Mesenchymal stem cell (in vitro differentiated cells and primary cell): ENCODE measurements at regions not wholly inside any gene's neighbourhood (a gene's known extent, or its start where the extent isn't known, plus 50 kb on each side); places are given as distances from the start of the nearest gene placed in this dataset.

Experiments
- DNase-seq: peaks from one replicate; pipeline ENCODE4 v3.0.0-alpha.2; 2013
- H2AFZ ChIP-seq: one replicate; pipeline ENCODE4 v1.6.1; 2013; ENCODE audit warnings: low read depth, mild to moderate bottlenecking, control low read depth, inconsistent platforms, low read length, moderate library complexity
- H2AK5ac ChIP-seq: 2 replicates; pipeline ENCODE4 v1.6.1; 2013; ENCODE audit warnings: low read length, moderate library complexity, mild to moderate bottlenecking, inconsistent platforms; ENCODE audit not compliant: severe bottlenecking
- H2BK120ac ChIP-seq: one replicate; pipeline ENCODE4 v1.6.1; 2013; ENCODE audit warnings: low read depth, mild to moderate bottlenecking, inconsistent platforms, low read length, moderate library complexity
- H2BK12ac ChIP-seq, 2 experiments: one replicate each; pipeline ENCODE4 v1.6.1; 2013; ENCODE audit warnings: inconsistent platforms in 2 of 2, low read length in 2 of 2, mild to moderate bottlenecking in 2 of 2, moderate library complexity in 2 of 2, control low read depth in 1 of 2
- H2BK15ac ChIP-seq: one replicate; pipeline ENCODE4 v1.6.1; 2013; ENCODE audit warnings: mild to moderate bottlenecking, low read depth, inconsistent platforms; ENCODE audit not compliant: poor library complexity, severe bottlenecking
- H2BK5ac ChIP-seq: 2 replicates; pipeline ENCODE4 v1.6.1; 2013; ENCODE audit warnings: low read depth, mild to moderate bottlenecking, low read length, control low read depth, inconsistent platforms; ENCODE audit not compliant: poor library complexity, severe bottlenecking
- H3K14ac ChIP-seq, 2 experiments: one replicate each; pipeline ENCODE4 v1.6.1; 2013; ENCODE audit warnings: inconsistent platforms in 2 of 2, low read length in 2 of 2, control low read depth in 1 of 2, mild to moderate bottlenecking in 1 of 2, moderate library complexity in 1 of 2
- H3K18ac ChIP-seq, 2 experiments: one replicate each; pipeline ENCODE4 v1.6.1; 2013; ENCODE audit warnings: inconsistent platforms in 2 of 2, low read length in 2 of 2, control low read depth in 1 of 2, low read depth in 1 of 2, mild to moderate bottlenecking in 1 of 2
- H3K23ac ChIP-seq, 2 experiments: one replicate each; pipeline ENCODE4 v1.6.1; 2013; ENCODE audit warnings: inconsistent platforms in 2 of 2, low read length in 2 of 2, mild to moderate bottlenecking in 2 of 2, moderate library complexity in 2 of 2, control low read depth in 1 of 2
- H3K27ac ChIP-seq: 2 replicates; pipeline ENCODE4 v1.5.1; 2013; ENCODE audit warnings: mild to moderate bottlenecking, moderate library complexity, low read length, control low read depth, inconsistent platforms; ENCODE audit not compliant: poor library complexity, severe bottlenecking
- H3K27me3 ChIP-seq, 2 experiments: 2 replicates each; pipeline versions ENCODE4 v1.6.1 to v1.7.0; 2013; ENCODE audit warnings: low read length in 2 of 2, mild to moderate bottlenecking in 2 of 2, moderate library complexity in 2 of 2, control low read depth in 1 of 2, inconsistent platforms in 1 of 2; ENCODE audit not compliant: control insufficient read depth in 1 of 2, insufficient read depth in 1 of 2
- H3K36me3 ChIP-seq, 2 experiments: 2 replicates each; pipeline versions ENCODE4 v1.6.1 to v1.7.0; 2013; ENCODE audit warnings: low read length in 2 of 2, control low read depth in 1 of 2, inconsistent platforms in 1 of 2, low read depth in 1 of 2, mild to moderate bottlenecking in 1 of 2; ENCODE audit not compliant: insufficient read depth in 2 of 2, control insufficient read depth in 1 of 2
- H3K4ac ChIP-seq, 2 experiments: one replicate each; pipeline ENCODE4 v1.6.1; 2013; ENCODE audit warnings: inconsistent platforms in 2 of 2, low read length in 2 of 2, mild to moderate bottlenecking in 2 of 2, moderate library complexity in 2 of 2, control low read depth in 1 of 2, low read depth in 1 of 2
- H3K4me1 ChIP-seq: 2 replicates; pipeline ENCODE4 v1.6.1; 2013; ENCODE audit warnings: low read depth, low read length, control low read depth; ENCODE audit not compliant: control insufficient read depth, insufficient read depth
- H3K4me2 ChIP-seq: 2 replicates; pipeline ENCODE4 v1.6.1; 2013; ENCODE audit warnings: low read length, mild to moderate bottlenecking, inconsistent platforms; ENCODE audit not compliant: poor library complexity, severe bottlenecking
- H3K4me3 ChIP-seq, 2 experiments: 2 replicates each; pipeline versions ENCODE4 v1.5.1 to v1.7.0; 2013; ENCODE audit warnings: low read length in 2 of 2, mild to moderate bottlenecking in 2 of 2, control low read depth in 1 of 2, low read depth in 1 of 2; ENCODE audit not compliant: insufficient read depth in 1 of 2
- H3K79me1 ChIP-seq: replicated peaks from 2 replicates; pipeline ENCODE4 v1.6.1; 2013; ENCODE audit warnings: mild to moderate bottlenecking, control low read depth, low read length, inconsistent platforms; ENCODE audit not compliant: poor library complexity, severe bottlenecking
- H3K9ac ChIP-seq: 2 replicates; pipeline ENCODE4 v1.7.0; 2013; ENCODE audit warnings: mild to moderate bottlenecking, low read length, moderate library complexity
- H3K9me3 ChIP-seq: 2 replicates; pipeline ENCODE4 v1.7.0; 2013; ENCODE audit warnings: mild to moderate bottlenecking, low read length; ENCODE audit not compliant: control insufficient read depth
- H4K8ac ChIP-seq: one replicate; pipeline ENCODE4 v1.6.1; 2013; ENCODE audit warnings: inconsistent platforms, mild to moderate bottlenecking, low read length, moderate library complexity
- H4K91ac ChIP-seq: one replicate; pipeline ENCODE4 v1.6.1; 2013; ENCODE audit warnings: mild to moderate bottlenecking, low read length, inconsistent platforms
- WGBS: methylation state at CpG from one replicate; pipeline ENCODE4 v1.1.7; 2013; ENCODE audit warnings: mixed read lengths; 5-methylcytosine and 5-hydroxymethylcytosine counted together

GRCh38 chr5:34516166-34516565, 140.0 kb upstream of the RAI14 start:
- no peak overlapping the region for H2BK5ac ChIP-seq
- H3K4me2 ChIP-seq: no peak overlapping the region
- no peak overlapping the region for H3K4ac ChIP-seq
- no peak overlapping the region for H2BK12ac ChIP-seq
- no peak overlapping the region for H2AK5ac ChIP-seq
- no peak overlapping the region for H3K9ac ChIP-seq
- H3K14ac ChIP-seq: no peak overlapping the region
- H3K18ac ChIP-seq: no peak overlapping the region
- no peak overlapping the region for H2AFZ ChIP-seq
- H3K36me3 ChIP-seq: no peaks in the 10 kb centered on the region
- no peak overlapping the region for H4K8ac ChIP-seq
- H2BK120ac ChIP-seq: no peak overlapping the region
- WGBS: 100% methylated on average over 1 of the region's 1 CpG
- H3K23ac ChIP-seq: no peak overlapping the region
- H3K4me3 ChIP-seq: no peak overlapping the region
- no peak for DNase-seq
- no peak overlapping the region for H3K27ac ChIP-seq
- peaks cover 3% of the 10 kb centered on the region for H3K4me1 ChIP-seq
- no peaks in the 10 kb centered on the region for H3K79me1 ChIP-seq
- H3K27me3 ChIP-seq: no peaks in the 10 kb centered on the region
- no peaks in the 10 kb centered on the region for H3K9me3 ChIP-seq
- no peak overlapping the region for H2BK15ac ChIP-seq
- no peak overlapping the region for H4K91ac ChIP-seq

GRCh38 chr5:34516686-34517085, 139.4 kb upstream of the RAI14 start:
- Histone ChIP-seq H3K4me3 (no peak overlapping the region), H3K36me3 (no peaks in the 10 kb centered on the region), H3K14ac (no peak overlapping the region), H3K27me3 (no peaks in the 10 kb centered on the region), H3K4me1 (peaks cover 3% of the 10 kb centered on the region), H3K23ac (no peak overlapping the region), H2AK5ac (no peak overlapping the region), H3K4me2 (no peak overlapping the region), H2BK120ac (no peak overlapping the region), H2BK5ac (no peak overlapping the region), H3K9ac (no peak overlapping the region), H3K79me1 (no peaks in the 10 kb centered on the region), H2BK12ac (peak overlapping the region in 1 of 2 experiments; percentile 59), H4K91ac (no peak overlapping the region), H3K4ac (no peak overlapping the region), H2BK15ac (no peak overlapping the region), H3K27ac (no peak overlapping the region), H3K18ac (no peak overlapping the region), H4K8ac (no peak overlapping the region), H2AFZ (no peak overlapping the region), H3K9me3 (no peaks in the 10 kb centered on the region)
- DNase-seq: peak; percentile 77
- WGBS: 37% methylated on average over 6 of the region's 6 CpGs

- H3K23ac ChIP-seq: no peak overlapping the region
- H3K9me3 ChIP-seq: no peaks in the 10 kb centered on the region
- H3K4me3 ChIP-seq: no peak overlapping the region
- no peak overlapping the region for H3K18ac ChIP-seq
- no peak overlapping the region for H2BK15ac ChIP-seq
- H3K4ac ChIP-seq: no peak overlapping the region
- no peak overlapping the region for H2AFZ ChIP-seq
- no peak overlapping the region for H4K8ac ChIP-seq
- H3K79me1 ChIP-seq: no peaks in the 10 kb centered on the region
- no peak overlapping the region for H3K9ac ChIP-seq
- no peak overlapping the region for H3K27ac ChIP-seq
- no peaks in the 10 kb centered on the region for H3K36me3 ChIP-seq
- H3K4me1 ChIP-seq: peaks cover 3% of the 10 kb centered on the region
- H2BK120ac ChIP-seq: no peak overlapping the region
- WGBS: 2% methylated on average over 2 of the region's 2 CpGs
- H2AK5ac ChIP-seq: no peak overlapping the region
- H4K91ac ChIP-seq: no peak overlapping the region
- no peak overlapping the region for H3K14ac ChIP-seq
- H3K27me3 ChIP-seq: no peaks in the 10 kb centered on the region
- peak; percentile 79 for DNase-seq
- H3K4me2 ChIP-seq: no peak overlapping the region
- H2BK5ac ChIP-seq: no peak overlapping the region
- H2BK12ac ChIP-seq: no peak overlapping the region
Measured at GRCh38 chr5:34517249-34517648, 138.9 kb upstream of the RAI14 start.

GRCh38 chr5:34519489-34520220, 136.5 kb upstream of the RAI14 start:
- Histone ChIP-seq H3K4me2 (no peak overlapping the region), H2AFZ (no peak overlapping the region), H3K23ac (no peak overlapping the region), H4K91ac (no peak overlapping the region), H4K8ac (no peak overlapping the region), H2BK12ac (no peak overlapping the region), H3K79me1 (no peaks in the 10 kb centered on the region), H3K9ac (no peak overlapping the region), H3K36me3 (no peaks in the 10 kb centered on the region), H3K4me1 (peaks cover 5% of the 10 kb centered on the region), H2AK5ac (no peak overlapping the region), H3K4ac (no peak overlapping the region), H2BK120ac (no peak overlapping the region), H3K14ac (no peak overlapping the region), H3K27ac (no peak overlapping the region), H3K4me3 (no peak overlapping the region), H3K18ac (no peak overlapping the region), H2BK5ac (no peak overlapping the region), H2BK15ac (no peak overlapping the region), H3K9me3 (no peaks in the 10 kb centered on the region), H3K27me3 (no peaks in the 10 kb centered on the region)
- WGBS: 45% methylated on average over 2 of the region's 3 CpGs
- no peak for DNase-seq
